A549 (cell line): ENCODE measurements at regions not wholly inside any gene's neighbourhood (a gene's known extent, or its start where the extent isn't known, plus 50 kb on each side); places are given as distances from the start of the nearest gene placed in this dataset.

ENCODE experiments used
- ATAC-seq, 2 experiments: fragments of 200-7000 bp in 1 of 2; fragments of >200 bp in 1 of 2; cut with Nextera tagmentation in 1 of 2; cut with Tn5 transposase in 1 of 2; 3 replicates each; pipeline versions ENCODE4 v1.8.0 to v1.9.1; 2018 to 2020; ENCODE audit warnings: mild to moderate bottlenecking in 1 of 2, moderate library complexity in 1 of 2
- CTCF ChIA-PET: fragments of 300-600 bp; sonication (Branson Sonifier 250); formaldehyde crosslinking; extraction: SDS; loops from one replicate; lab custom pipeline; 2021; ENCODE audit warnings: antibody characterized with exemption, inconsistent platforms; lab: Yijun Ruan, JAX
- POLR2A ChIA-PET: fragments of 350-600 bp; formaldehyde crosslinking; extraction: SDS; loops from one replicate; lab custom pipeline; 2021; ENCODE audit warnings: antibody characterized with exemption, inconsistent platforms; lab: Yijun Ruan, JAX
- DNase-seq, 2 experiments: peaks; one replicate each; pipeline versions ENCODE4 v3.0.0 to v3.0.0-alpha.2; 2011 to 2016; ENCODE audit warnings: low read depth in 1 of 2, low spot score in 1 of 2
- FAIRE-seq: peaks from 2 replicates; lab custom pipeline; 2011; peaks lifted over from hg19 to GRCh38; lab: Jason Lieb, UNC
- H3K27ac ChIP-seq, 2 experiments: fragments of >200 bp; sonication (Bioruptor Twin); formaldehyde crosslinking; 3 replicates each; pipeline ENCODE4 v1.5.1; 2016 to 2017
- H3K4me1 ChIP-seq: fragments of >200 bp; sonication (Bioruptor Twin); formaldehyde crosslinking; 3 replicates; pipeline ENCODE4 v1.6.1; 2016
- H3K4me2 ChIP-seq: fragments of >200 bp; sonication (Bioruptor Twin); formaldehyde crosslinking; 3 replicates; pipeline ENCODE4 v1.6.1; 2016
- H3K4me3 ChIP-seq: fragments of >200 bp; sonication (Bioruptor Twin); formaldehyde crosslinking; 3 replicates; pipeline ENCODE4 v1.5.1; 2016
- H3K9me3 ChIP-seq: fragments of >200 bp; sonication (Bioruptor Twin); formaldehyde crosslinking; 3 replicates; pipeline ENCODE4 v1.6.1; 2016
- BHLHE40 ChIP-seq: IDR thresholded peaks from 2 replicates; pipeline ENCODE4 v1.6.1; 2012; ENCODE audit warnings: low read depth, low read length, inconsistent platforms
- CEBPB ChIP-seq, 2 experiments: fragments of >200 bp in 1 of 2; sonication (Bioruptor Twin) in 1 of 2; formaldehyde crosslinking in 1 of 2; IDR thresholded peaks; 2 replicates each; pipeline ENCODE4 v1.6.1; 2012 to 2016
- CHD2 ChIP-seq: fragments of 150-350 bp; IDR thresholded peaks from 2 replicates; pipeline ENCODE4 v1.6.1; 2014; ENCODE audit warnings: low read length; ENCODE audit not compliant: partially characterized antibody
- CHD4 ChIP-seq: fragments of 200-600 bp; sonication (generic); IDR thresholded peaks from 2 replicates; pipeline ENCODE4 v1.6.1; 2016; ENCODE audit warnings: antibody characterized with exemption, mild to moderate bottlenecking, borderline replicate concordance
- EHF ChIP-seq: fragments of 250-450 bp; sonication (Bioruptor Pico); IDR thresholded peaks from 2 replicates; pipeline ENCODE4 v1.5.0; 2020; ENCODE audit warnings: mild to moderate bottlenecking
- ESRRA ChIP-seq: fragments of 150-350 bp; IDR thresholded peaks from 2 replicates; pipeline ENCODE4 v1.6.1; 2014; ENCODE audit warnings: mild to moderate bottlenecking, low read length, borderline replicate concordance
- FOSB ChIP-seq: fragments of 250-450 bp; sonication (Bioruptor Pico); IDR thresholded peaks from 2 replicates; pipeline ENCODE4 v1.5.0; 2020; ENCODE audit warnings: mild to moderate bottlenecking, moderate library complexity
- FOSL2 ChIP-seq, 2 experiments: fragments of 450-650 bp in 1 of 2; fragments of >200 bp in 1 of 2; sonication (Bioruptor Twin) in 1 of 2; formaldehyde crosslinking; IDR thresholded peaks; 2 replicates each; pipeline versions ENCODE4 v1.5.0 to v1.6.1; 2016 to 2020; ENCODE audit warnings: mild to moderate bottlenecking in 1 of 2, moderate library complexity in 1 of 2
- HDAC2 ChIP-seq: fragments of 200-600 bp; sonication (generic); IDR thresholded peaks from 2 replicates; pipeline ENCODE4 v1.6.1; 2016
- HOXA7 ChIP-seq: fragments of 250-450 bp; sonication (Bioruptor Pico); IDR thresholded peaks from 2 replicates; pipeline ENCODE4 v1.5.0; 2020; ENCODE audit warnings: mild to moderate bottlenecking, moderate library complexity
- HOXB13 ChIP-seq: fragments of 250-450 bp; sonication (Bioruptor Pico); IDR thresholded peaks from 2 replicates; pipeline ENCODE4 v1.5.0; 2020; ENCODE audit warnings: low read depth, mild to moderate bottlenecking, moderate library complexity
- JUN ChIP-seq, 2 experiments: fragments of >200 bp; sonication (Bioruptor Twin); formaldehyde crosslinking; IDR thresholded peaks; 2 replicates in 1 of 2; 3 replicates in 1 of 2; pipeline ENCODE4 v1.6.1; 2016 to 2017
- KDM1A ChIP-seq: fragments of 200-600 bp; sonication (generic); IDR thresholded peaks from 2 replicates; pipeline ENCODE4 v1.6.1; 2016; ENCODE audit warnings: low read depth, mild to moderate bottlenecking
- MAFK ChIP-seq: fragments of 450-650 bp; IDR thresholded peaks from 2 replicates; pipeline ENCODE4 v1.6.1; 2014; ENCODE audit not compliant: partially characterized antibody
- NFE2L2 ChIP-seq: fragments of 150-350 bp; conservative IDR thresholded peaks from 2 replicates; pipeline ENCODE4 v1.6.1; 2014; ENCODE audit warnings: low read length
- PHF8 ChIP-seq: fragments of 200-600 bp; sonication (generic); IDR thresholded peaks from 2 replicates; pipeline ENCODE4 v1.6.1; 2016; ENCODE audit warnings: low read depth, mild to moderate bottlenecking, antibody characterized with exemption, moderate library complexity, borderline replicate concordance
- RFX5 ChIP-seq: fragments of 450-650 bp; IDR thresholded peaks from 2 replicates; pipeline ENCODE4 v1.7.1; 2014; ENCODE audit warnings: antibody characterized with exemption, mild to moderate bottlenecking, moderate library complexity
- TP53 ChIP-seq: fragments of 250-450 bp; sonication (Bioruptor Pico); IDR thresholded peaks from 2 replicates; pipeline ENCODE4 v1.5.0; 2021; ENCODE audit warnings: mild to moderate bottlenecking, moderate library complexity
- ZNF302 ChIP-seq: fragments of 250-450 bp; sonication (Bioruptor Pico); IDR thresholded peaks from 2 replicates; pipeline ENCODE4 v1.9.0; 2021; ENCODE audit warnings: inconsistent platforms, mild to moderate bottlenecking, moderate library complexity
- ZSCAN20 ChIP-seq: fragments of 250-450 bp; sonication (Bioruptor Pico); IDR thresholded peaks from 2 replicates; pipeline ENCODE4 v1.8.0; 2022; ENCODE audit warnings: mild to moderate bottlenecking, moderate library complexity
- WGBS: methylation state at CpG from one replicate; pipeline ENCODE4 v1.1.6; 2017; ENCODE audit errors: missing lambda C conversion rate; 5-methylcytosine and 5-hydroxymethylcytosine counted together
- TF ChIP-seq, protein P1 (sequence below): IDR thresholded peaks from 2 replicates; pipeline ENCODE4 v1.6.1; 2012
- TF ChIP-seq, protein P2 (sequence below): fragments of 150-350 bp; IDR thresholded peaks from 2 replicates; pipeline ENCODE4 v1.6.1; 2014; ENCODE audit warnings: low read depth, mild to moderate bottlenecking, low read length
- TF ChIP-seq, protein P3 (sequence below): IDR thresholded peaks from 2 replicates; pipeline ENCODE4 v1.6.1; 2012; ENCODE audit warnings: low read depth, borderline replicate concordance

DNA sequence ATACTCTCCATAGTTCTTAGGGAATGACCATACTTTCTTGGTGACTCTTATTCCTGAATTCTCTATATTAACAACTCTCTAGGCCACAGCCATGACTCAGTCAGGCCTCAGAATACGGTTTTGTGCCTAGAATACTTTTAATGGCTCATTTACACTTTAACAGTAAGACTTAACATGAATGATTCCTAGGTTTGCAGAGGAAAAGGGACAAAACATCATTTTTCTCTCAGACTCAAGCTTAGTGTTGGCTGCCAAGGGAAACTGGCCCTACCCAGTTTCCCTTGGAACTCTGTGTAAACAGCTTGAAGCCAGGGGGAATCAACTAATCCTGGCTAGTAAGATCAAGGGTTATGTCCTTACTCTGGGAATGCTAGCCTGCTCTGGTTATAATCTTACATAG lies 164.9 kb upstream of the PKN2 start:
- ATAC-seq (no peak), FAIRE-seq (no peak), DNase-seq (no peak)
- Histone ChIP-seq H3K4me3 (no peak overlapping the region), H3K9me3 (no peaks in the 10 kb centered on the region), H3K4me2 (no peak overlapping the region), H3K27ac (no peak overlapping the region), H3K4me1 (no peaks in the 10 kb centered on the region)
- ChIA-PET CTCF (no interaction called here), POLR2A (no interaction called here)
- WGBS, result 0% methylated on average over 1 of the region's 1 CpG
- TF ChIP-seq FOSL2 (IDR thresholded peaks at IDR 0.05), result no peak
- no peak for TF ChIP-seq FOSL2 (CRISPR knock-in tag; IDR thresholded peaks at IDR 0.05)
- no peak for TF ChIP-seq CHD2
- no peak for TF ChIP-seq ZNF302
- TF ChIP-seq, protein P1, sequence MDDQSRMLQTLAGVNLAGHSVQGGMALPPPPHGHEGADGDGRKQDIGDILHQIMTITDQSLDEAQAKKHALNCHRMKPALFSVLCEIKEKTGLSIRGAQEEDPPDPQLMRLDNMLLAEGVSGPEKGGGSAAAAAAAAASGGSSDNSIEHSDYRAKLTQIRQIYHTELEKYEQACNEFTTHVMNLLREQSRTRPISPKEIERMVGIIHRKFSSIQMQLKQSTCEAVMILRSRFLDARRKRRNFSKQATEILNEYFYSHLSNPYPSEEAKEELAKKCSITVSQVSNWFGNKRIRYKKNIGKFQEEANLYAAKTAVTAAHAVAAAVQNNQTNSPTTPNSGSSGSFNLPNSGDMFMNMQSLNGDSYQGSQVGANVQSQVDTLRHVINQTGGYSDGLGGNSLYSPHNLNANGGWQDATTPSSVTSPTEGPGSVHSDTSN, result no peak
- TF ChIP-seq EHF, result no peak
- no peak for TF ChIP-seq MAFK
- TF ChIP-seq ZSCAN20 (CRISPR knock-in tag), result no peak
- TF ChIP-seq HDAC2, result no peak
- no peak for TF ChIP-seq JUN (IDR thresholded peaks at IDR 0.05)
- TF ChIP-seq HOXA7, result no peak
- TF ChIP-seq FOSB (CRISPR knock-in tag), result no peak
- TF ChIP-seq KDM1A, result no peak
- TF ChIP-seq, protein P2, sequence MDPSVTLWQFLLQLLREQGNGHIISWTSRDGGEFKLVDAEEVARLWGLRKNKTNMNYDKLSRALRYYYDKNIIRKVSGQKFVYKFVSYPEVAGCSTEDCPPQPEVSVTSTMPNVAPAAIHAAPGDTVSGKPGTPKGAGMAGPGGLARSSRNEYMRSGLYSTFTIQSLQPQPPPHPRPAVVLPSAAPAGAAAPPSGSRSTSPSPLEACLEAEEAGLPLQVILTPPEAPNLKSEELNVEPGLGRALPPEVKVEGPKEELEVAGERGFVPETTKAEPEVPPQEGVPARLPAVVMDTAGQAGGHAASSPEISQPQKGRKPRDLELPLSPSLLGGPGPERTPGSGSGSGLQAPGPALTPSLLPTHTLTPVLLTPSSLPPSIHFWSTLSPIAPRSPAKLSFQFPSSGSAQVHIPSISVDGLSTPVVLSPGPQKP, result no peak
- no peak for TF ChIP-seq TP53
- no peak for TF ChIP-seq HOXB13 (CRISPR knock-in tag)
- TF ChIP-seq RFX5, result no peak
- no peak for TF ChIP-seq CHD4

DNA sequence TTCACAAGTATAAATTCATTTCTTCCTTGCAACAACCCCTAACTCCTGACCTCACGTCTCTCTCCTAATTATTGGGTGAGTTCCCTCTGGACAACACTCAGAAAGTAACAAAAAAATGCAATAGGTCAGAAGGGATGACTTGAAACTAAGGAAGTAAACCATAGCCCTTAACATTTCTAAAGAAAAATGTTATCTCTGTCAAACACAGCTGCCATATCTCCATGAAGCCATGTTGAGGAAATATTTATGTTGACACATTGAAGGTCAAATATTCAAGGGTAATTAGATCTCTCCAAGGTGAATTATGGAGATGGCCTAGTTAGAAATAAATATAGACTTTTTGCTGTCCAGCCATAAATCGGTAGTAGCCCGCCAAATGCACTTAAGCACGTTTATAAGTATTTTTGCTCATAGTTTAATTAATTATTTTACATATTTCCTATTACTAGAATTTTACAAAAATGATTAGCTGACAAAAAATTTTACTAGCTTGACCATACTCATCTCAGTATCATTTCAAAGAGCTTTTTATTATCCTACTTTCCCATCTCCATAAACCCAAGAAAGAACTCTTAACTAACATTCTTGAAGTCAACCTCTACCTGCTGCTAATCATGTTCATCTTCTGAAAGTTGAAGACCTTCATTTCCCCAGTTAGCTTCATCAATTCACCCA lies 160.1 kb upstream of the PKN2 start:
- Histone ChIP-seq H3K4me3 (no peak overlapping the region), H3K4me1 (no peaks in the 10 kb centered on the region), H3K27ac (no peak overlapping the region), H3K9me3 (no peaks in the 10 kb centered on the region), H3K4me2 (no peak overlapping the region)
- DNase-seq (no peak), FAIRE-seq (no peak), ATAC-seq (no peak)
- no peak for TF ChIP-seq BHLHE40
- TF ChIP-seq MAFK, result peak; percentile 6
- POLR2A ChIA-PET, result no interaction called here
- CTCF ChIA-PET, result no interaction called here
- 28% methylated on average over 4 of the region's 4 CpGs for WGBS

DNA sequence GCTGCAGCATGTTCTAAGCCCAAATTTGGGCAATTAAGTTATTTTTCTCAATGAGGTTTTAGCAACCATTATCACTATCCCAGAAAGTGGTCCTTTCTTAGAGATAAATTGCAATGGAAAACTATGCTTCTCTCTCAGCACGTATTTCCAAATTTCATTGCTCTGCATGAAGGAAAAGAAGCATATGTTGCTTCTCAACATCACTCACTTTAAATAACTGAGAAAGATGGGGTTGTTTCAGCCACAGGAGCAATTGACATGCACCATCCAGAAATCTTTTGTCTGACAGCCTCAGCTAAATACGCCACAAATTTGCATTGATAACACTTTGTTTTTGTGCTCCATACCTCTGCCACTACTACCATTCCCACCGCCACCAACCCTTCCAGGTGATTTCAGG lies 157.6 kb upstream of the PKN2 start:
- CTCF ChIA-PET, result no interaction called here
- Histone ChIP-seq H3K4me1 (no peaks in the 10 kb centered on the region), H3K4me3 (no peak overlapping the region)
- TF ChIP-seq NFE2L2, result no peak
- TF ChIP-seq, all 56 proteins: peak for 0
- POLR2A ChIA-PET, result no interaction called here
- DNase-seq, result no peak
- no peak for FAIRE-seq
- no peak for ATAC-seq
- Histone ChIP-seq H3K4me2 (no peak overlapping the region), H3K9me3 (no peaks in the 10 kb centered on the region), H3K27ac (no peak overlapping the region)
- WGBS, result 44% methylated on average over 3 of the region's 3 CpGs

DNA sequence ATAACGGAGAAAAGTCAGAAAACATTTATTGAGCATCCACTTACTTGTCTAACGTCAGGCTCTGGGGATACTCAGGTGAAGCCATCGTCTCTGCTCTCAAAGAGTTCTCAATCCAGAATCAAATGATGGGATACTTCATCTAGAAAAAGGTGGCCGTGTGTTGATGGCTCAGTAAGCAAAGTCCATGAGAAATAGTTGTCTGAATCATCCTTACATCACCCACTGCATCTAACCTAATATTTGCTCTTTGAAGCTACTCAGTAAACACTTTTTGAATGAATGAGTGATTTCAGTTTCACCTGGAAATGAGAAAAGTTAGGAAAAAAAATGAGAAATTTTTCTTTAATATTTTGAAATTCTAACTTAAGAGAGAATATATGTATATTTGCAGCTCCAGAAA lies 155.3 kb upstream of the PKN2 start:
- H3K4me2 ChIP-seq, result no peak overlapping the region
- CTCF ChIA-PET, result no interaction called here
- DNase-seq (no peak), ATAC-seq (no peak), FAIRE-seq (no peak)
- no peaks in the 10 kb centered on the region for H3K4me1 ChIP-seq
- no peak for TF ChIP-seq ESRRA
- TF ChIP-seq CEBPB (IDR thresholded peaks at IDR 0.05), result no peak
- no peak for TF ChIP-seq PHF8
- TF ChIP-seq, protein P3, sequence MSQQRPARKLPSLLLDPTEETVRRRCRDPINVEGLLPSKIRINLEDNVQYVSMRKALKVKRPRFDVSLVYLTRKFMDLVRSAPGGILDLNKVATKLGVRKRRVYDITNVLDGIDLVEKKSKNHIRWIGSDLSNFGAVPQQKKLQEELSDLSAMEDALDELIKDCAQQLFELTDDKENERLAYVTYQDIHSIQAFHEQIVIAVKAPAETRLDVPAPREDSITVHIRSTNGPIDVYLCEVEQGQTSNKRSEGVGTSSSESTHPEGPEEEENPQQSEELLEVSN, result no peak
- no peak for TF ChIP-seq BHLHE40
- TF ChIP-seq, protein P2, result no peak
- TF ChIP-seq HOXB13 (CRISPR knock-in tag), result no peak
- no peak for TF ChIP-seq TP53
- H3K9me3 ChIP-seq, result no peaks in the 10 kb centered on the region
- no peak overlapping the region for H3K27ac ChIP-seq
- 38% methylated on average over 4 of the region's 4 CpGs for WGBS
- H3K4me3 ChIP-seq, result no peak overlapping the region
- POLR2A ChIA-PET, result no interaction called here
